ENCODE measurements at regions not wholly inside any gene's neighbourhood (a gene's known extent, or its start where the extent isn't known, plus 50 kb on each side); places are given as distances from the start of the nearest gene placed in this dataset.

- TF ChIP-seq, protein P1, sequence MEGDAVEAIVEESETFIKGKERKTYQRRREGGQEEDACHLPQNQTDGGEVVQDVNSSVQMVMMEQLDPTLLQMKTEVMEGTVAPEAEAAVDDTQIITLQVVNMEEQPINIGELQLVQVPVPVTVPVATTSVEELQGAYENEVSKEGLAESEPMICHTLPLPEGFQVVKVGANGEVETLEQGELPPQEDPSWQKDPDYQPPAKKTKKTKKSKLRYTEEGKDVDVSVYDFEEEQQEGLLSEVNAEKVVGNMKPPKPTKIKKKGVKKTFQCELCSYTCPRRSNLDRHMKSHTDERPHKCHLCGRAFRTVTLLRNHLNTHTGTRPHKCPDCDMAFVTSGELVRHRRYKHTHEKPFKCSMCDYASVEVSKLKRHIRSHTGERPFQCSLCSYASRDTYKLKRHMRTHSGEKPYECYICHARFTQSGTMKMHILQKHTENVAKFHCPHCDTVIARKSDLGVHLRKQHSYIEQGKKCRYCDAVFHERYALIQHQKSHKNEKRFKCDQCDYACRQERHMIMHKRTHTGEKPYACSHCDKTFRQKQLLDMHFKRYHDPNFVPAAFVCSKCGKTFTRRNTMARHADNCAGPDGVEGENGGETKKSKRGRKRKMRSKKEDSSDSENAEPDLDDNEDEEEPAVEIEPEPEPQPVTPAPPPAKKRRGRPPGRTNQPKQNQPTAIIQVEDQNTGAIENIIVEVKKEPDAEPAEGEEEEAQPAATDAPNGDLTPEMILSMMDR (IDR thresholded peaks at IDR 0.05; ENCODE audit: low read depth, low read length) = no peak
- no peak for TF ChIP-seq MYC (IDR thresholded peaks at IDR 0.05; ENCODE audit: low read depth, low read length)
- TF ChIP-seq, protein P2, sequence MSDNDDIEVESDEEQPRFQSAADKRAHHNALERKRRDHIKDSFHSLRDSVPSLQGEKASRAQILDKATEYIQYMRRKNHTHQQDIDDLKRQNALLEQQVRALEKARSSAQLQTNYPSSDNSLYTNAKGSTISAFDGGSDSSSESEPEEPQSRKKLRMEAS (IDR thresholded peaks at IDR 0.05; ENCODE audit: low read depth, low read length) = no peak
- TF ChIP-seq POLR2A (IDR thresholded peaks at IDR 0.05; ENCODE audit: extremely low read depth, insufficient read length) = no peak
- H3K4me3 ChIP-seq (ENCODE audit: low read depth, low read length) = no peak overlapping the region
Observed at GRCh38 chr2:11029136-11029535, 117.4 kb downstream of the KCNF1 start.

GRCh38 chr2:11030036-11030435 lies 118.3 kb downstream of the KCNF1 start:
- DNase-seq (ENCODE audit: low read depth) = no peak
- TF ChIP-seq, protein P2 (IDR thresholded peaks at IDR 0.05; ENCODE audit: low read depth, low read length) = no peak
- TF ChIP-seq MYC (IDR thresholded peaks at IDR 0.05; ENCODE audit: low read depth, low read length) (no peak), POLR2A (IDR thresholded peaks at IDR 0.05; ENCODE audit: extremely low read depth, insufficient read length) (no peak)
- TF ChIP-seq, protein P1 (IDR thresholded peaks at IDR 0.05; ENCODE audit: low read depth, low read length) = no peak

More at GRCh38 chr2:11029136-11029535, 117.4 kb downstream of the KCNF1 start:
- no peak for DNase-seq (ENCODE audit: low read depth)

DNA sequence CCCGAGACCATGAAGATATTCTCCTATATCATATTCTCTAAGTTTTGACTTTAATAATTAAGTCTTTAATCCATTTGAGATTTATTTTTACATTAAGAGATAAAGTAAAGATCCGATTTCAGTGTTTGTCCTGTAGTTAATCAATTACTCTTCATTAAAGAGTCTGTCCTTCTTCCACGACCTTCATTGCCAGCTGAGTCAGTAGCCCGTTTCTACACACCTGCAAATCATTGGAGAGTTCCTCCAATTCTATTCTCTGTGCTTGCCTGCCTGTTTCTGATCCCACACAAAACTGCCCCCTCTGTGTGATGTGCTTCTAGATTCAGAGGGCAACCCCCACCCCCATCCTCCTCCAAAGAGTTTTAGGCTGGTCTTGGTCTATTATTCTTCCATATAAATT lies 119.2 kb downstream of the KCNF1 start:
- DNase-seq (ENCODE audit: low read depth) = no peak
- TF ChIP-seq, protein P2 (IDR thresholded peaks at IDR 0.05; ENCODE audit: low read depth, low read length) = no peak
- H3K4me3 ChIP-seq (ENCODE audit: low read depth, low read length) = no peak overlapping the region

More at GRCh38 chr2:11030036-11030435, 118.3 kb downstream of the KCNF1 start:
- no peak overlapping the region for H3K4me3 ChIP-seq (ENCODE audit: low read depth, low read length)

GRCh38 chr2:11031876-11032275 lies 120.1 kb downstream of the KCNF1 start:
- TF ChIP-seq, protein P2 (IDR thresholded peaks at IDR 0.05; ENCODE audit: low read depth, low read length) = no peak
- TF ChIP-seq, protein P1 (IDR thresholded peaks at IDR 0.05; ENCODE audit: low read depth, low read length) = no peak
- TF ChIP-seq MYC (IDR thresholded peaks at IDR 0.05; ENCODE audit: low read depth, low read length) = no peak
- no peak for TF ChIP-seq POLR2A (IDR thresholded peaks at IDR 0.05; ENCODE audit: extremely low read depth, insufficient read length)
- no peak overlapping the region for H3K4me3 ChIP-seq (ENCODE audit: low read depth, low read length)
- DNase-seq (ENCODE audit: low read depth) = no peak

GRCh38 chr2:11032396-11032795 lies 120.7 kb downstream of the KCNF1 start:
- TF ChIP-seq MYC (IDR thresholded peaks at IDR 0.05; ENCODE audit: low read depth, low read length) = no peak
- TF ChIP-seq, protein P1 (IDR thresholded peaks at IDR 0.05; ENCODE audit: low read depth, low read length) = no peak
- TF ChIP-seq, protein P2 (IDR thresholded peaks at IDR 0.05; ENCODE audit: low read depth, low read length) = no peak
- no peak for TF ChIP-seq POLR2A (IDR thresholded peaks at IDR 0.05; ENCODE audit: extremely low read depth, insufficient read length)
- DNase-seq (ENCODE audit: low read depth) = peak; percentile 11
- no peak overlapping the region for H3K4me3 ChIP-seq (ENCODE audit: low read depth, low read length)

- no peak overlapping the region for H3K4me3 ChIP-seq (ENCODE audit: low read depth, low read length)
- TF ChIP-seq, protein P2 (IDR thresholded peaks at IDR 0.05; ENCODE audit: low read depth, low read length) = no peak
- TF ChIP-seq, protein P1 (IDR thresholded peaks at IDR 0.05; ENCODE audit: low read depth, low read length) = no peak
- TF ChIP-seq MYC (IDR thresholded peaks at IDR 0.05; ENCODE audit: low read depth, low read length) (no peak), POLR2A (IDR thresholded peaks at IDR 0.05; ENCODE audit: extremely low read depth, insufficient read length) (no peak)
- DNase-seq (ENCODE audit: low read depth) = no peak
Observed at GRCh38 chr2:11033114-11033513, 121.4 kb downstream of the KCNF1 start.

Data from NB4 (cell line).